GM23338 (cell line): ENCODE measurements at regions not wholly inside any gene's neighbourhood (a gene's known extent, or its start where the extent isn't known, plus 50 kb on each side); places are given as distances from the start of the nearest gene placed in this dataset.

Experiments
- ATAC-seq: fragments of 200-7000 bp; cut with Tn5 transposase; 3 replicates; pipeline ENCODE4 v1.9.1; 2020
- DNase-seq: peaks from one replicate; pipeline ENCODE4 v3.0.0-alpha.2; 2015; ENCODE audit warnings: low spot score
- H2AFZ ChIP-seq: fragments of 200-600 bp; sonication (generic); 2 replicates; pipeline ENCODE4 v1.8.0; 2016; ENCODE audit warnings: antibody characterized with exemption, mild to moderate bottlenecking, moderate library complexity
- H3F3A ChIP-seq: fragments of 200-600 bp; sonication (generic); replicated peaks from 2 replicates; pipeline ENCODE4 v1.8.0; 2017; ENCODE audit warnings: antibody characterized with exemption, mixed run types, low read depth
- H3K27ac ChIP-seq: fragments of 200-600 bp; sonication (generic); 2 replicates; pipeline ENCODE4 v1.6.1; 2016; ENCODE audit warnings: low read depth
- H3K27me3 ChIP-seq: fragments of 200-600 bp; sonication (generic); 2 replicates; pipeline ENCODE4 v1.8.0; 2016; ENCODE audit warnings: mild to moderate bottlenecking, mixed run types, moderate library complexity; ENCODE audit not compliant: insufficient read depth
- H3K36me3 ChIP-seq: fragments of 200-600 bp; sonication (generic); 2 replicates; pipeline ENCODE4 v1.8.0; 2016; ENCODE audit warnings: mild to moderate bottlenecking; ENCODE audit not compliant: insufficient read depth
- H3K4me1 ChIP-seq: fragments of 200-600 bp; sonication (generic); 2 replicates; pipeline ENCODE4 v1.8.0; 2016; ENCODE audit warnings: mild to moderate bottlenecking, moderate library complexity; ENCODE audit not compliant: insufficient read depth
- H3K4me2 ChIP-seq: fragments of 200-600 bp; sonication (generic); 2 replicates; pipeline ENCODE4 v1.7.1; 2017; ENCODE audit warnings: mixed run types
- H3K4me3 ChIP-seq: fragments of 200-600 bp; sonication (generic); 2 replicates; pipeline ENCODE4 v1.6.1; 2016; ENCODE audit warnings: mixed run types
- H3K79me2 ChIP-seq: fragments of 200-600 bp; sonication (generic); replicated peaks from 2 replicates; pipeline ENCODE4 v1.8.0; 2017; ENCODE audit warnings: mild to moderate bottlenecking; ENCODE audit not compliant: insufficient read depth
- H3K9me2 ChIP-seq: fragments of 200-600 bp; sonication (generic); 2 replicates; pipeline ENCODE4 v1.8.0; 2017; ENCODE audit not compliant: insufficient read depth
- H4K20me1 ChIP-seq: fragments of 200-600 bp; sonication (generic); replicated peaks from 2 replicates; pipeline ENCODE4 v1.8.0; 2017; ENCODE audit warnings: mild to moderate bottlenecking; ENCODE audit not compliant: insufficient read depth
- H3K27ac Mint-ChIP-seq: 2 replicates; pipeline ENCODE4 v1.8.0; 2020; ENCODE audit warnings: inconsistent platforms, mild to moderate bottlenecking, moderate library complexity, mixed read lengths
- H3K27me3 Mint-ChIP-seq: 3 replicates; pipeline ENCODE4 v1.8.0; 2022; ENCODE audit warnings: low read depth, mild to moderate bottlenecking, moderate library complexity, mixed read lengths, inconsistent platforms; ENCODE audit not compliant: insufficient read depth, poor library complexity
- H3K36me3 Mint-ChIP-seq: 3 replicates; pipeline ENCODE4 v1.8.0; 2021; ENCODE audit warnings: low read depth, mild to moderate bottlenecking, inconsistent platforms, moderate library complexity, mixed read lengths
- H3K4me1 Mint-ChIP-seq: 3 replicates; pipeline ENCODE4 v1.8.0; 2020; ENCODE audit warnings: mild to moderate bottlenecking, inconsistent platforms, mixed read lengths
- H3K4me3 Mint-ChIP-seq: 3 replicates; pipeline ENCODE4 v1.8.0; 2021; ENCODE audit warnings: moderate library complexity, mild to moderate bottlenecking, inconsistent platforms, mixed read lengths
- H3K9me3 Mint-ChIP-seq: 3 replicates; pipeline ENCODE4 v1.8.0; 2020; ENCODE audit warnings: moderate library complexity, mild to moderate bottlenecking, inconsistent platforms, mixed read lengths
- CREB1 ChIP-seq: fragments of 250-450 bp; sonication (Bioruptor Pico); IDR thresholded peaks from 2 replicates; pipeline ENCODE4 v1.5.0; 2020; ENCODE audit warnings: low read depth, mild to moderate bottlenecking, moderate library complexity
- CTCF ChIP-seq, 2 experiments: fragments of 200-600 bp in 1 of 2; sonication (generic) in 1 of 2; conservative IDR thresholded peaks; 2 replicates each; pipeline versions ENCODE4 v1.5.1 to v1.6.1; 2016 to 2017; ENCODE audit warnings: antibody characterized with exemption in 2 of 2, low read depth in 2 of 2, mild to moderate bottlenecking in 2 of 2, moderate library complexity in 1 of 2
- EZH2 ChIP-seq: fragments of 200-600 bp; sonication (generic); IDR thresholded peaks from one replicate; pipeline ENCODE4 v1.8.0; 2017; ENCODE audit warnings: antibody characterized with exemption, mild to moderate bottlenecking, low read depth; ENCODE audit not compliant: unreplicated experiment
- EZH2phosphoT487 ChIP-seq: fragments of 200-600 bp; sonication (generic); IDR thresholded peaks from one replicate; pipeline ENCODE4 v1.8.1; 2018; ENCODE audit warnings: antibody characterized with exemption; ENCODE audit not compliant: unreplicated experiment
- JUNB ChIP-seq: IDR thresholded peaks from one replicate; pipeline ENCODE4 v1.6.1; 2016; ENCODE audit warnings: antibody characterized with exemption; ENCODE audit not compliant: unreplicated experiment
- NANOG ChIP-seq: IDR thresholded peaks from 2 replicates; pipeline ENCODE4 v1.6.1; 2016; ENCODE audit warnings: antibody characterized with exemption, borderline replicate concordance
- STAT1 ChIP-seq: IDR thresholded peaks from one replicate; pipeline ENCODE4 v1.6.1; 2016; ENCODE audit warnings: antibody characterized with exemption; ENCODE audit not compliant: unreplicated experiment
- ZNF114 ChIP-seq: fragments of 250-450 bp; sonication (Bioruptor Pico); IDR thresholded peaks from 2 replicates; pipeline ENCODE4 v1.5.0; 2020; ENCODE audit warnings: mild to moderate bottlenecking, moderate library complexity
- ZNF331 ChIP-seq: fragments of 250-450 bp; sonication (Bioruptor Pico); IDR thresholded peaks from 2 replicates; pipeline ENCODE4 v1.5.0; 2020; ENCODE audit warnings: low read depth, mild to moderate bottlenecking, moderate library complexity
- TF ChIP-seq, protein P1 (sequence below): IDR thresholded peaks from one replicate; pipeline ENCODE4 v1.6.1; 2018; ENCODE audit warnings: antibody characterized with exemption; ENCODE audit not compliant: unreplicated experiment
- TF ChIP-seq, protein P2 (sequence below): IDR thresholded peaks from 2 replicates; pipeline ENCODE4 v1.6.1; 2016; ENCODE audit warnings: antibody characterized with exemption

- TF ChIP-seq, protein P1, sequence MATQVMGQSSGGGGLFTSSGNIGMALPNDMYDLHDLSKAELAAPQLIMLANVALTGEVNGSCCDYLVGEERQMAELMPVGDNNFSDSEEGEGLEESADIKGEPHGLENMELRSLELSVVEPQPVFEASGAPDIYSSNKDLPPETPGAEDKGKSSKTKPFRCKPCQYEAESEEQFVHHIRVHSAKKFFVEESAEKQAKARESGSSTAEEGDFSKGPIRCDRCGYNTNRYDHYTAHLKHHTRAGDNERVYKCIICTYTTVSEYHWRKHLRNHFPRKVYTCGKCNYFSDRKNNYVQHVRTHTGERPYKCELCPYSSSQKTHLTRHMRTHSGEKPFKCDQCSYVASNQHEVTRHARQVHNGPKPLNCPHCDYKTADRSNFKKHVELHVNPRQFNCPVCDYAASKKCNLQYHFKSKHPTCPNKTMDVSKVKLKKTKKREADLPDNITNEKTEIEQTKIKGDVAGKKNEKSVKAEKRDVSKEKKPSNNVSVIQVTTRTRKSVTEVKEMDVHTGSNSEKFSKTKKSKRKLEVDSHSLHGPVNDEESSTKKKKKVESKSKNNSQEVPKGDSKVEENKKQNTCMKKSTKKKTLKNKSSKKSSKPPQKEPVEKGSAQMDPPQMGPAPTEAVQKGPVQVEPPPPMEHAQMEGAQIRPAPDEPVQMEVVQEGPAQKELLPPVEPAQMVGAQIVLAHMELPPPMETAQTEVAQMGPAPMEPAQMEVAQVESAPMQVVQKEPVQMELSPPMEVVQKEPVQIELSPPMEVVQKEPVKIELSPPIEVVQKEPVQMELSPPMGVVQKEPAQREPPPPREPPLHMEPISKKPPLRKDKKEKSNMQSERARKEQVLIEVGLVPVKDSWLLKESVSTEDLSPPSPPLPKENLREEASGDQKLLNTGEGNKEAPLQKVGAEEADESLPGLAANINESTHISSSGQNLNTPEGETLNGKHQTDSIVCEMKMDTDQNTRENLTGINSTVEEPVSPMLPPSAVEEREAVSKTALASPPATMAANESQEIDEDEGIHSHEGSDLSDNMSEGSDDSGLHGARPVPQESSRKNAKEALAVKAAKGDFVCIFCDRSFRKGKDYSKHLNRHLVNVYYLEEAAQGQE: no peak
- TF ChIP-seq NANOG: no peak
- TF ChIP-seq ZNF114 (CRISPR knock-in tag): no peak
- no peak for TF ChIP-seq CREB1 (CRISPR knock-in tag)
- no peak for TF ChIP-seq STAT1
- no peak for TF ChIP-seq EZH2
- TF ChIP-seq CTCF (conservative IDR thresholded peaks at IDR 0.05; ENCODE audit: low read depth in 2 of 2): no peak
- TF ChIP-seq ZNF331: no peak
- TF ChIP-seq JUNB: no peak
- no peak for TF ChIP-seq EZH2phosphoT487
These were observed 258.8 kb upstream of the ZNF608 start (continued) for GRCh38 chr5:125005266-125005665.

DNA sequence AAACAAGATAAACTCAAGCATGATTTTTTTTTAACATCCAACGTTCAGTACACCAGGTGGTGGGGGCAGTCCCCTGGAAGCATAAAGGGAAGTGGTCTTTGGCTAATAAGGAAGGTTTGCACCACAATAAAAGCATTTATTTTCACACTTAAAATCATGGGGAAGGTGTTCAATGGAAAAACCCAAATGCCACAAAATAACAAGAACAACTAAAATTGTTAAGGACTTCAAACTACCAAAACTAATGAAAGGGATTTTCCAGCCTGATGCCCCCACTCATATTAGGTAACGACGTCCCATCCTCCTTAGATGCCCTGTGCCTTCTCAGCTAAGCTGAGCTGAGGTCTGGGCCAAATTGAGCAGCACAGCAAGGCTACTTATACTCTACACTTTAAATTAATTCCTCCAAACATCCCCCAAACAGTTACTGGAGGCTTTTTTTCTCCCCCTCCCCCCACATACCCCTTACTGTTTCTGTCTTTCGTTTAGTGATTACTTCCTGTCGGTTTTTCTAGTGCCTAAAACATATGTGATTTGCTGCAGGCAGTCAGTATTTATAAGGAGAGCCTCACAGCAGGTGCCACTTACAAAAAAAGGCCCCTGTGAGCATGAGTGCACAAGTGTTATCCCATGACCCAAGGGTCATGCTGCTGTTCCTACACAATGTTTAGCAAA, 259.7 kb upstream of the ZNF608 start:
- peak overlapping the region; percentile 22 for H3K4me2 ChIP-seq
- H4K20me1 ChIP-seq: no peaks in the 10 kb centered on the region
- peak; percentile 53 for DNase-seq
- TF ChIP-seq, protein P2, sequence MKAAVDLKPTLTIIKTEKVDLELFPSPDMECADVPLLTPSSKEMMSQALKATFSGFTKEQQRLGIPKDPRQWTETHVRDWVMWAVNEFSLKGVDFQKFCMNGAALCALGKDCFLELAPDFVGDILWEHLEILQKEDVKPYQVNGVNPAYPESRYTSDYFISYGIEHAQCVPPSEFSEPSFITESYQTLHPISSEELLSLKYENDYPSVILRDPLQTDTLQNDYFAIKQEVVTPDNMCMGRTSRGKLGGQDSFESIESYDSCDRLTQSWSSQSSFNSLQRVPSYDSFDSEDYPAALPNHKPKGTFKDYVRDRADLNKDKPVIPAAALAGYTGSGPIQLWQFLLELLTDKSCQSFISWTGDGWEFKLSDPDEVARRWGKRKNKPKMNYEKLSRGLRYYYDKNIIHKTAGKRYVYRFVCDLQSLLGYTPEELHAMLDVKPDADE: 0 out of 2 replicates have a peak, but pooled peaks have one; percentile 38
- TF ChIP-seq, protein P1: no peak
- 0 out of 2 replicates have a peak overlapping the region, but pooled peaks have one; percentile 1 for H3K27ac ChIP-seq
- H3K4me3 ChIP-seq: no peak overlapping the region
- no peaks in the 10 kb centered on the region for H3K27me3 Mint-ChIP-seq
- ATAC-seq: peak; percentile 56; the same call in 2 of the 3 replicates
- no peaks in the 10 kb centered on the region for H3K9me3 Mint-ChIP-seq
- peaks cover 57% of the 10 kb centered on the region for H3K4me1 Mint-ChIP-seq
- no peaks in the 10 kb centered on the region for H3K27me3 ChIP-seq
- H3K4me3 Mint-ChIP-seq: peak overlapping the region; percentile 32; the same call in 1 of the 3 replicates
- H3K79me2 ChIP-seq: no peaks in the 10 kb centered on the region
- H3K4me1 ChIP-seq: peaks cover 50% of the 10 kb centered on the region
- H3F3A ChIP-seq: no peaks in the 10 kb centered on the region
- H2AFZ ChIP-seq: no peak overlapping the region
- H3K36me3 Mint-ChIP-seq: no peaks in the 10 kb centered on the region
- no peaks in the 10 kb centered on the region for H3K9me2 ChIP-seq
- H3K36me3 ChIP-seq: no peaks in the 10 kb centered on the region
- H3K27ac Mint-ChIP-seq: peak overlapping the region; percentile 89
